A549 (cell line): ENCODE measurements at regions not wholly inside any gene's neighbourhood (a gene's known extent, or its start where the extent isn't known, plus 50 kb on each side); places are given as distances from the start of the nearest gene placed in this dataset.

ENCODE experiments used
- ATAC-seq, 2 experiments: fragments of 200-7000 bp in 1 of 2; fragments of >200 bp in 1 of 2; cut with Nextera tagmentation in 1 of 2; cut with Tn5 transposase in 1 of 2; 3 replicates each; pipeline versions ENCODE4 v1.8.0 to v1.9.1; 2018 to 2020; ENCODE audit warnings: mild to moderate bottlenecking in 1 of 2, moderate library complexity in 1 of 2
- CTCF ChIA-PET: fragments of 300-600 bp; sonication (Branson Sonifier 250); formaldehyde crosslinking; extraction: SDS; loops from one replicate; lab custom pipeline; 2021; ENCODE audit warnings: antibody characterized with exemption, inconsistent platforms; lab: Yijun Ruan, JAX
- POLR2A ChIA-PET: fragments of 350-600 bp; formaldehyde crosslinking; extraction: SDS; loops from one replicate; lab custom pipeline; 2021; ENCODE audit warnings: antibody characterized with exemption, inconsistent platforms; lab: Yijun Ruan, JAX
- DNase-seq, 2 experiments: peaks; one replicate each; pipeline versions ENCODE4 v3.0.0 to v3.0.0-alpha.2; 2011 to 2016; ENCODE audit warnings: low read depth in 1 of 2, low spot score in 1 of 2
- FAIRE-seq: peaks from 2 replicates; lab custom pipeline; 2011; peaks lifted over from hg19 to GRCh38; lab: Jason Lieb, UNC
- H3K27ac ChIP-seq, 2 experiments: fragments of >200 bp; sonication (Bioruptor Twin); formaldehyde crosslinking; 3 replicates each; pipeline ENCODE4 v1.5.1; 2016 to 2017
- H3K4me1 ChIP-seq: fragments of >200 bp; sonication (Bioruptor Twin); formaldehyde crosslinking; 3 replicates; pipeline ENCODE4 v1.6.1; 2016
- H3K4me2 ChIP-seq: fragments of >200 bp; sonication (Bioruptor Twin); formaldehyde crosslinking; 3 replicates; pipeline ENCODE4 v1.6.1; 2016
- H3K4me3 ChIP-seq: fragments of >200 bp; sonication (Bioruptor Twin); formaldehyde crosslinking; 3 replicates; pipeline ENCODE4 v1.5.1; 2016
- H3K9me3 ChIP-seq: fragments of >200 bp; sonication (Bioruptor Twin); formaldehyde crosslinking; 3 replicates; pipeline ENCODE4 v1.6.1; 2016
- CBX2 ChIP-seq: fragments of 200-600 bp; sonication (generic); IDR thresholded peaks from 2 replicates; pipeline ENCODE4 v1.6.1; 2016; ENCODE audit warnings: low read depth, mild to moderate bottlenecking, borderline replicate concordance
- EHMT2 ChIP-seq: fragments of 200-600 bp; sonication (generic); IDR thresholded peaks from 2 replicates; pipeline ENCODE4 v1.6.1; 2016; ENCODE audit warnings: antibody characterized with exemption, low read depth, mild to moderate bottlenecking, moderate library complexity
- ESRRA ChIP-seq: fragments of 150-350 bp; IDR thresholded peaks from 2 replicates; pipeline ENCODE4 v1.6.1; 2014; ENCODE audit warnings: mild to moderate bottlenecking, low read length, borderline replicate concordance
- HEYL ChIP-seq: fragments of 250-450 bp; sonication (Bioruptor Pico); IDR thresholded peaks from 2 replicates; pipeline ENCODE4 v1.8.0; 2021; ENCODE audit warnings: mild to moderate bottlenecking, moderate library complexity
- HOXA7 ChIP-seq: fragments of 250-450 bp; sonication (Bioruptor Pico); IDR thresholded peaks from 2 replicates; pipeline ENCODE4 v1.5.0; 2020; ENCODE audit warnings: mild to moderate bottlenecking, moderate library complexity
- JUNB ChIP-seq: fragments of >200 bp; sonication (Bioruptor Twin); formaldehyde crosslinking; IDR thresholded peaks from 2 replicates; pipeline ENCODE4 v1.6.1; 2016
- KDM1A ChIP-seq: fragments of 200-600 bp; sonication (generic); IDR thresholded peaks from 2 replicates; pipeline ENCODE4 v1.6.1; 2016; ENCODE audit warnings: low read depth, mild to moderate bottlenecking
- MAZ ChIP-seq: fragments of 150-350 bp; IDR thresholded peaks from 2 replicates; pipeline ENCODE4 v1.6.1; 2014; ENCODE audit warnings: antibody characterized with exemption, low read depth, low read length, borderline replicate concordance
- MYC ChIP-seq: IDR thresholded peaks from 2 replicates; pipeline ENCODE4 v1.6.1; 2012; ENCODE audit warnings: mild to moderate bottlenecking, inconsistent platforms, low read length, improper control_type of control experiment, borderline replicate concordance
- POLR2A ChIP-seq: IDR thresholded peaks from 2 replicates; pipeline ENCODE4 v1.6.1; 2012; ENCODE audit warnings: mild to moderate bottlenecking, low read length
- RAD21 ChIP-seq, 2 experiments: fragments of >200 bp in 1 of 2; sonication (Bioruptor Twin) in 1 of 2; formaldehyde crosslinking in 1 of 2; IDR thresholded peaks in 1 of 2; conservative IDR thresholded peaks in 1 of 2; 2 replicates in 1 of 2; 3 replicates in 1 of 2; pipeline ENCODE4 v1.6.1; 2012 to 2018; ENCODE audit warnings: inconsistent platforms in 1 of 2
- RCOR1 ChIP-seq: fragments of 150-350 bp; IDR thresholded peaks from 2 replicates; pipeline ENCODE4 v1.6.1; 2014; ENCODE audit warnings: antibody characterized with exemption, low read length, low read depth
- RFX5 ChIP-seq: fragments of 450-650 bp; IDR thresholded peaks from 2 replicates; pipeline ENCODE4 v1.7.1; 2014; ENCODE audit warnings: antibody characterized with exemption, mild to moderate bottlenecking, moderate library complexity
- SREBF2 ChIP-seq: fragments of 450-650 bp; IDR thresholded peaks from 2 replicates; pipeline ENCODE4 v1.6.1; 2014; ENCODE audit warnings: mild to moderate bottlenecking, moderate library complexity
- TFCP2L1 ChIP-seq: fragments of 250-450 bp; sonication (Bioruptor Pico); IDR thresholded peaks from 2 replicates; pipeline ENCODE4 v1.5.0; 2021; ENCODE audit warnings: mild to moderate bottlenecking
- WGBS: methylation state at CpG from one replicate; pipeline ENCODE4 v1.1.6; 2017; ENCODE audit errors: missing lambda C conversion rate; 5-methylcytosine and 5-hydroxymethylcytosine counted together
- TF ChIP-seq, protein P1 (sequence below): IDR thresholded peaks from 2 replicates; pipeline ENCODE4 v1.6.1; 2012
- TF ChIP-seq, protein P2 (sequence below): fragments of 250-450 bp; sonication (Bioruptor Pico); IDR thresholded peaks from 2 replicates; pipeline ENCODE4 v1.5.0; 2020; ENCODE audit warnings: low read depth, mild to moderate bottlenecking, moderate library complexity
- TF ChIP-seq, protein P3 (sequence below): fragments of 200-600 bp; sonication (generic); IDR thresholded peaks from 2 replicates; pipeline ENCODE4 v1.6.1; 2016; ENCODE audit warnings: antibody characterized with exemption, mild to moderate bottlenecking, moderate library complexity
- TF ChIP-seq, protein P4 (sequence below): fragments of 250-450 bp; sonication (Bioruptor Pico); IDR thresholded peaks from 2 replicates; pipeline ENCODE4 v1.5.0; 2021; ENCODE audit warnings: mild to moderate bottlenecking, moderate library complexity, borderline replicate concordance
- TF ChIP-seq, protein P5 (sequence below): IDR thresholded peaks from 2 replicates; pipeline ENCODE4 v1.6.1; 2012

DNA sequence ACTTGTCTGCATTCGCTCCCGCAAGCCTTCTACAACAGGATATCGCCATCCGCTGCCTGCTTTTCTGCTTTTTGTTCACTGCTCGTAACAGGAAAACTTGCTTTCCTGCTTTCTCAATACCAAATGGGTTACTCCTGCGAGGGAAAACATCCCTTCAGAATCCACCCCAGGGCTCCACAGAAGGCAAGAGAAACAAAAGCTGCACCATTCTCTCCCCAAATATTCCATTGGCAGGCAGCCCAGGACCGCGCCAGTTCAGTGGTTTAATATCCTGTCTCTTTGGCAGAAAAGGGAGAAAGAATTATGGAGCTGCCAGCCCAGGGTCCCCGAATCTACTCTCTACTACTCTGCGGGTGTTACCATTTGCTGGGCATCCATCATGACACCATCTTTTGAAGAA lies 84.7 kb upstream of the DOCK9 start:
- WGBS: 94% methylated on average over 10 of the region's 10 CpGs
- no peak for TF ChIP-seq CBX2
- FAIRE-seq (no peak), DNase-seq (no peak), ATAC-seq (no peak)
- POLR2A ChIA-PET: no interaction called here
- Histone ChIP-seq H3K4me1 (peaks cover 32% of the 10 kb centered on the region), H3K27ac (0 out of 6 replicates have a peak overlapping the region, but pooled peaks of 1 of the 2 experiments have one; percentile 25), H3K9me3 (peaks cover 19% of the 10 kb centered on the region), H3K4me2 (no peak overlapping the region), H3K4me3 (no peak overlapping the region)
- CTCF ChIA-PET: no interaction called here

DNA sequence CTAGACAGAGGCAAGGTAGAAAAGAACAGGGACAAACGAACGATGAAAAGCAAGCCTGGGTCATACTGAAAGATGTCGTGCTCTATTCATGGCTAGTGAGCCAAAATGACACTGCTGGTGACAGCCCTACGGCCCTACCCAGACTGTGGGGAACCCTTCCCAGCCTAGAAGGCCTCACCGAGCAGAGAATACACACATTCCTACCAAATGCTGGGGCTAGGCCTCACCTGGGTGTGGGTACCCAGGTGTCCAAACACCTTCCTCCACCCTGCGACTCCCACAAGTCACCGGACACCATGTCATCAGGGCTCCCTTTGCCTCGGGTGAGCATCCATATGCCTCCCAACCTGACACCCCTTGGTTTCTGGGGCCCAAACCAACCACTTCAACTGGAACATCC lies 85.3 kb upstream of the DOCK9 start:
- Histone ChIP-seq H3K4me1 (peaks cover 34% of the 10 kb centered on the region), H3K4me2 (no peak overlapping the region)
- no peak for FAIRE-seq

DNA sequence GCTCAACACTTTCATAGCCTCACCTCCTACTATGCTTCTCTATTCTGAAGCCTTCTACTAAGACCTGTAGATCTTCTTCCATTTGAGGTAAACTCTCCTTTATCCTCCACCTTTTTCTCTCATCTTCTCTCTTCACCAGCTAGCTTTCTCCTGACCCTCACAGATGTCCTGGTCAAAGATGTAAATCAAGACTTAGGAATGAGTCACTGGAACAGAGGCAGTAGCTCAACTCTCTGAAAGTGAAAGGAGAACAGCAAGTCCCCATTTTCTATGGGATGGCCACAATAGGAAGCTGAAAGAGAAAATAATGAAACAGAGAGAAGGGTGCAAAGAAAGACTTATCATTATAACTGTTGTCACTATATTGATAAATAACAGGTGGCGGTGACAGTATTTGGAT lies 86.1 kb upstream of the DOCK9 start:
- no peak overlapping the region for H3K4me2 ChIP-seq
- FAIRE-seq: no peak
- TF ChIP-seq CBX2: no peak
- no peak for TF ChIP-seq HOXA7 (CRISPR knock-in tag)
- TF ChIP-seq, protein P1, sequence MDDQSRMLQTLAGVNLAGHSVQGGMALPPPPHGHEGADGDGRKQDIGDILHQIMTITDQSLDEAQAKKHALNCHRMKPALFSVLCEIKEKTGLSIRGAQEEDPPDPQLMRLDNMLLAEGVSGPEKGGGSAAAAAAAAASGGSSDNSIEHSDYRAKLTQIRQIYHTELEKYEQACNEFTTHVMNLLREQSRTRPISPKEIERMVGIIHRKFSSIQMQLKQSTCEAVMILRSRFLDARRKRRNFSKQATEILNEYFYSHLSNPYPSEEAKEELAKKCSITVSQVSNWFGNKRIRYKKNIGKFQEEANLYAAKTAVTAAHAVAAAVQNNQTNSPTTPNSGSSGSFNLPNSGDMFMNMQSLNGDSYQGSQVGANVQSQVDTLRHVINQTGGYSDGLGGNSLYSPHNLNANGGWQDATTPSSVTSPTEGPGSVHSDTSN: no peak
- TF ChIP-seq TFCP2L1 (CRISPR knock-in tag): no peak
- TF ChIP-seq, protein P2, sequence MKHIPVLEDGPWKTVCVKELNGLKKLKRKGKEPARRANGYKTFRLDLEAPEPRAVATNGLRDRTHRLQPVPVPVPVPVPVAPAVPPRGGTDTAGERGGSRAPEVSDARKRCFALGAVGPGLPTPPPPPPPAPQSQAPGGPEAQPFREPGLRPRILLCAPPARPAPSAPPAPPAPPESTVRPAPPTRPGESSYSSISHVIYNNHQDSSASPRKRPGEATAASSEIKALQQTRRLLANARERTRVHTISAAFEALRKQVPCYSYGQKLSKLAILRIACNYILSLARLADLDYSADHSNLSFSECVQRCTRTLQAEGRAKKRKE (CRISPR knock-in tag): no peak
- no peak for TF ChIP-seq ESRRA
- no peak for TF ChIP-seq EHMT2
- TF ChIP-seq HEYL: no peak
- TF ChIP-seq RAD21 (conservative IDR thresholded peaks at IDR 0.05 in 1 of 2, IDR thresholded peaks at IDR 0.05 in 1 of 2): no peak
- no peak for TF ChIP-seq RFX5
- TF ChIP-seq POLR2A: no peak
- TF ChIP-seq, protein P3, sequence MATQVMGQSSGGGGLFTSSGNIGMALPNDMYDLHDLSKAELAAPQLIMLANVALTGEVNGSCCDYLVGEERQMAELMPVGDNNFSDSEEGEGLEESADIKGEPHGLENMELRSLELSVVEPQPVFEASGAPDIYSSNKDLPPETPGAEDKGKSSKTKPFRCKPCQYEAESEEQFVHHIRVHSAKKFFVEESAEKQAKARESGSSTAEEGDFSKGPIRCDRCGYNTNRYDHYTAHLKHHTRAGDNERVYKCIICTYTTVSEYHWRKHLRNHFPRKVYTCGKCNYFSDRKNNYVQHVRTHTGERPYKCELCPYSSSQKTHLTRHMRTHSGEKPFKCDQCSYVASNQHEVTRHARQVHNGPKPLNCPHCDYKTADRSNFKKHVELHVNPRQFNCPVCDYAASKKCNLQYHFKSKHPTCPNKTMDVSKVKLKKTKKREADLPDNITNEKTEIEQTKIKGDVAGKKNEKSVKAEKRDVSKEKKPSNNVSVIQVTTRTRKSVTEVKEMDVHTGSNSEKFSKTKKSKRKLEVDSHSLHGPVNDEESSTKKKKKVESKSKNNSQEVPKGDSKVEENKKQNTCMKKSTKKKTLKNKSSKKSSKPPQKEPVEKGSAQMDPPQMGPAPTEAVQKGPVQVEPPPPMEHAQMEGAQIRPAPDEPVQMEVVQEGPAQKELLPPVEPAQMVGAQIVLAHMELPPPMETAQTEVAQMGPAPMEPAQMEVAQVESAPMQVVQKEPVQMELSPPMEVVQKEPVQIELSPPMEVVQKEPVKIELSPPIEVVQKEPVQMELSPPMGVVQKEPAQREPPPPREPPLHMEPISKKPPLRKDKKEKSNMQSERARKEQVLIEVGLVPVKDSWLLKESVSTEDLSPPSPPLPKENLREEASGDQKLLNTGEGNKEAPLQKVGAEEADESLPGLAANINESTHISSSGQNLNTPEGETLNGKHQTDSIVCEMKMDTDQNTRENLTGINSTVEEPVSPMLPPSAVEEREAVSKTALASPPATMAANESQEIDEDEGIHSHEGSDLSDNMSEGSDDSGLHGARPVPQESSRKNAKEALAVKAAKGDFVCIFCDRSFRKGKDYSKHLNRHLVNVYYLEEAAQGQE: no peak
- no peak for TF ChIP-seq KDM1A
- no peak for TF ChIP-seq SREBF2
- no peak for TF ChIP-seq RCOR1
- TF ChIP-seq, all 56 proteins: peak for 0
- Histone ChIP-seq H3K4me3 (no peak overlapping the region), H3K9me3 (peaks cover 19% of the 10 kb centered on the region), H3K4me1 (peaks cover 34% of the 10 kb centered on the region), H3K27ac (no peak overlapping the region)
- ChIA-PET CTCF (interaction anchor here (1.3 to 1.9 kb wide), 2 partner anchors 29 to 30 kb away, joined by 3 to 4 read pairs; no protein-coding TSS in a partner anchor), POLR2A (no interaction called here)
- no peak for ATAC-seq
- WGBS: 96% methylated on average over 1 of the region's 1 CpG
- no peak for DNase-seq

More for the DNA sequence above, 85.3 kb upstream of the DOCK9 start:
- CTCF ChIA-PET: no interaction called here
- Histone ChIP-seq H3K9me3 (peaks cover 19% of the 10 kb centered on the region), H3K27ac (0 out of 6 replicates have a peak overlapping the region, but pooled peaks of 1 of the 2 experiments have one; percentile 25), H3K4me3 (no peak overlapping the region)
- POLR2A ChIA-PET: no interaction called here
- DNase-seq (no peak), ATAC-seq (no peak)
- WGBS: 86% methylated on average over 8 of the region's 8 CpGs
- TF ChIP-seq, protein P4, sequence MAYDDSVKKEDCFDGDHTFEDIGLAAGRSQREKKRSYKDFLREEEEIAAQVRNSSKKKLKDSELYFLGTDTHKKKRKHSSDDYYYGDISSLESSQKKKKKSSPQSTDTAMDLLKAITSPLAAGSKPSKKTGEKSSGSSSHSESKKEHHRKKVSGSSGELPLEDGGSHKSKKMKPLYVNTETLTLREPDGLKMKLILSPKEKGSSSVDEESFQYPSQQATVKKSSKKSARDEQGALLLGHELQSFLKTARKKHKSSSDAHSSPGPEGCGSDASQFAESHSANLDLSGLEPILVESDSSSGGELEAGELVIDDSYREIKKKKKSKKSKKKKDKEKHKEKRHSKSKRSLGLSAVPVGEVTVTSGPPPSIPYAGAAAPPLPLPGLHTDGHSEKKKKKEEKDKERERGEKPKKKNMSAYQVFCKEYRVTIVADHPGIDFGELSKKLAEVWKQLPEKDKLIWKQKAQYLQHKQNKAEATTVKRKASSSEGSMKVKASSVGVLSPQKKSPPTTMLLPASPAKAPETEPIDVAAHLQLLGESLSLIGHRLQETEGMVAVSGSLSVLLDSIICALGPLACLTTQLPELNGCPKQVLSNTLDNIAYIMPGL (CRISPR knock-in tag): no peak
- TF ChIP-seq TFCP2L1 (CRISPR knock-in tag): no peak
- no peak for TF ChIP-seq MYC
- TF ChIP-seq CBX2: no peak
- TF ChIP-seq, protein P5, sequence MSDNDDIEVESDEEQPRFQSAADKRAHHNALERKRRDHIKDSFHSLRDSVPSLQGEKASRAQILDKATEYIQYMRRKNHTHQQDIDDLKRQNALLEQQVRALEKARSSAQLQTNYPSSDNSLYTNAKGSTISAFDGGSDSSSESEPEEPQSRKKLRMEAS: no peak
- no peak for TF ChIP-seq JUNB
- TF ChIP-seq SREBF2: no peak
- no peak for TF ChIP-seq MAZ
- TF ChIP-seq, protein P2 (CRISPR knock-in tag): no peak
- TF ChIP-seq, all 56 proteins: peak for 0
